Kasumi-1 (cell line): ENCODE measurements at regions not wholly inside any gene's neighbourhood (a gene's known extent, or its start where the extent isn't known, plus 50 kb on each side); places are given as distances from the start of the nearest gene placed in this dataset.

Experiments used
- DNase-seq, 2 experiments: peaks; one replicate each; lab custom pipeline; 2025; lab: John Stamatoyannopoulos, UW

DNA sequence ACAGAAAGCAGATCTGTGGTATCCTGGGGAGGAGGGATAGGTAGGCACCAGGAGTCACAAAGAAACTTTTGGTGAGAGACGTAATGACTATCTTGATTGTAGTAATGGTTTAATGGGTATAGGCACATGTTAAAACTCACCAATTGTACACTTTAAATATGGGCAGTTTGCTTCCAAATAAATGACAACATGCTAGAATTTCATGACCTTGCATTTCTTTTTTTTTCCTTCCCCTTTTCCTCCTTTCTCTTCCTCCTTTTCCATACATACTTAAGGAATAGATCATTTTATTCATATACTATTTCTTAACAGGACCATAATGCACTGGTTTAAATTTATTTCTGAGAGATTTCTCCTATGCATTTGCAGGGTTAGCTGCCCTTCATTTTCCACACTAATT lies 341.8 kb downstream of the TMEM182 start:
- no peak for DNase-seq

DNA sequence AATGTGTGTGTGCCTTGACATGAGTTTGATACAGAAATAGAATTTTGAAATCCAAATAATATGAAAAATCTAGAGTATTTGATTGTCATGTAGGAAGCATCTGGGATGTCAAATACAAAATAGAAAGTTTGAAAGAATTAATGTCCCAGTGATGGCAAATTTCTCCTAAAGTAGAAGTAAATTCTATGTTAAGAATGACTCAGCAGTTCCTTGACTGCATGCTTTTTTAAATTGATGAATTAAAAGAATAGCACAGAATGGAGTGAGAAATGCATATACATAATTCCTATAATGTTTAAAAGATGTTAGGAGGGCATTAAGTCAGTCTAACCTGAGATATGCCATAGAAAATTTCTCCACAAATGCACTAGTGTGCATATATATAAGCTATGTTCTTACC lies 357.5 kb downstream of the TMEM182 start:
- no peak for DNase-seq

DNA sequence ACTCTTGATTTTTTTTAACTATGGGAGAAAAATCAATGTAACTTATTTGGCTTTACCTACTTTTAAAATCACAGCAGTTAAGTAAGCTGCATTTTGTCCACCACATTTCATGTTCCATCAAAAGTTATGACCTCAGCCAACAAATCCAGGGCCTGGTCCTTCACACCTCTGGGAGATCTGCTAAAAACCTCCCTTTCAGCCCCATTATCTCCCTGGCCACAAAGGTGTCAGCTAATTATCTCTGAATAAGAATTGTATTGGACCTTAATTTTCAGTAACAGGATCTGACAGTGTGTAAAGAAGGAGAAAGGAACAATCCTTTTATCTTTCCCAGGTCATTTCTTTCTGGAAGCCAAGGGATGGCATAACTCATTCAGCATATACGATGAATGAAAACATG lies 359.3 kb downstream of the TMEM182 start:
- no peak for DNase-seq

DNA sequence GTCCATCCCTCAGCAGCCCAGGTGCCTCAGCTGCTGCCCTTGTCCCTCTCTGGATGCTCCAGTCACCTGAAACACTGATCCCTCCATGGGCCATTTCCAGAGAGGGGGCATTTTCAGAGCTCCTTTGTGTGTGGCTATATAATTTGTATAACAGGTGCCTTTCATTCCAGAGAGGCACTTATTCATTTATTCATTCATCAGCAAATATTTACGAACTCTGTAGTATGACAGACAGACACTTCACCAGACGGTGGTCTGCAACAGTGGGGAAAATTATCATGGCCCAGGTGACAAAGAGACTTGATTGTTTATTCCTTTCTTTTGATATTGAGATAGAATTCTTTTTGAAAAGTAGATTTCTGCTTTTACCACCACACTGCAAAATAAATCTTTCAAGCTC lies 361.7 kb downstream of the TMEM182 start:
- no peak for DNase-seq

DNA sequence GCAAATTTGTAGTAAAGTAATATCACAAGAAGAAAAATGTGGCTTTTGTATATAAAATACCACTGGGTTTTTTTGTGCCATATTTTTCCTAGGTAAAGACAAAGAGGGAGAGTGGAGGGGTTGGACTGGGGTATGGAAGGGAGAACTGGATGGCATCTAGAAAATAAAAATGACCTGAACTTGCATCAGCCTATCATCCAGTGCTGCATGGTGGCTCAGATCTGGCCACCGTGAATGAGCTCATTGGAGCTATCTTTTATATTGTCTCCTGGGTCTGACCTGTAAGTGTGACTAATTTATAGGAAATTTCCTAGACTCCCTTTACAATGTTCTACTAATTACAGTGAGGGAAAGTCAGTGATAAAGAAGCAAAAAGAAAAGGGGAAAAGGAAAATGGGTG lies 369.0 kb downstream of the TMEM182 start:
- no peak for DNase-seq

DNA sequence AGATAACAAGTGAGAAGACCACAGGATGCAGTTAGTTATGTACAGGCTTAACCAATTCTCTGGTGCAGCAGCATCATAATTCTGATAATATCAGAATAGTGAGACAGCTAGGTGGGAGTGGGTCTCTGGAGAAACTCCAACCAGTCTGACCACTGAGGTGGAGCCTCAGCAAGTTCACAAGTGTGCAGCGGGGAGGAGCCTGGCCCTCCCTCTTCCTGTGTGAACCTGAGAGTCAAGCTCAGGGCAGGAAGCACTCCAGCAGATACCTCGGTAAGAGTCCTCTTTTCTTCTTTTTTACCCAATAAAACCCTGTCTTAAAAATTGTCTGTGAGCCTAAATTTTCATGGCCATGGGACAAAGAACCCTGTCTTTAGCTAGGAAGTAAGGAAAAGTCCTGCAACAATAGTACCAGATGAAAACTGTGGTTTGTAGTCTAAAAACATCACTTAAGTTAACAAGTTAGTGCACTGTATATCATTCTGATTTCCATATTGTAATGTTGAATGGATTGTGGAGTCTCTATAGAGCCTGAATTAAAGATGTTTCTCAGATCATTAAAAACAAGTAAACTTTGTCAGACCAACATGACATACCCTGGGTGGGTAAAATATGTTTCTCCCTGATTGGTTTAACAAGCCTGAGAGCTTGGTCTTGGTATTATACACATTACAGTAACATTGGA lies 370.8 kb downstream of the TMEM182 start:
- DNase-seq, result no peak

DNA sequence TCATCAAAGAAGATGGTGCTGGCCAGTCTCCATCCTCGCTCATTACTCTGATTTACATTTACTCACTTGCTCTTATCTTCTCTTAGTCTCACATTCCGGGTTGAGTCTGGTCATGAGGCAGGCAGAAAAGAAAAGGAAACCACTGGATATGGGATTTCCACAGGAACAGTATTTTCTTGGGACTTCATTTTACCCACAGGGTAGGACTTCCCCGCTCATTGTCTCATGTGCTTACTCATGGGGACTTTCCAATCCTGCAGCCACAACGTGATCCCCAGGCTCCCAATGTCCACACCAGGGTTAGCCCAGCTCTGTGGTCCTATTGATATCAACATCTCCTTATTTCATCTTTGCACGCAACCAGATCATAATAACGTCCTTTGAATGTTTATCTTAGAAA lies 373.8 kb downstream of the TMEM182 start:
- DNase-seq, result no peak

DNA sequence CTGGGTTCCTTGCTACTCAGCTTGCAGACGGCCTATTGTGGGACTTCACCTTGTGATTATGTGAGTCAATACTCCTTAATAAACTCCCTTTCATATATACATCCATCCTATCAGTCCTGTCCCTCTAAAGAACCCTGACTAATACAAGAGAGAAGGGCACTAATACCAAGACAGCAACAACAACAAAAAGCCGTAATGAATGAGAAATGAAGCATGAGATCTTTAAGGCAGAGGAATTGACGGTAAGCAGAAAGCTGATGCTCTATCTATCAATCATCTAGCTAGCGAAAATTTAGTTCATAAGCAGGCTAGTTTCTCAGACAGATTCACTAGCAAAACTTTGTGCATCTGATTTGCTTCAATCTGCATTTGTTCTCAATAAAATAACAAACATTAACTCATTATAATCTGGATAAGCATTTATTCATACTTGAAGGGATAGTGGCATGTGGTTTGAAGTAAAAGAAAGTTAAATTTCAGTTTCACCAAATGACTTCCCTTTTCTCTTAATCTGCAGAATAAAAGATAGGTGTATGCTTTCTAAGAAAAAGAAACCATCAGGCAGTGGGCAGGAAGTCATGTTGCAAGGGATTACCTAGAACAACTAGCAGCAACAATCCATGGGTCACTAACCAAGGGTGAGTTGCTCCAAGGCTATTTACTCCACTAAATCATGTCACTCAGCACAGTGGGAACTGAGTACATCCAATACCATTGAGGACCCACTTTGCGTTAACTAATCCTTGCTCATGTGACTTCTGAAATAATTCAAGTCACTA lies 376.5 kb downstream of the TMEM182 start:
- no peak for DNase-seq

DNA sequence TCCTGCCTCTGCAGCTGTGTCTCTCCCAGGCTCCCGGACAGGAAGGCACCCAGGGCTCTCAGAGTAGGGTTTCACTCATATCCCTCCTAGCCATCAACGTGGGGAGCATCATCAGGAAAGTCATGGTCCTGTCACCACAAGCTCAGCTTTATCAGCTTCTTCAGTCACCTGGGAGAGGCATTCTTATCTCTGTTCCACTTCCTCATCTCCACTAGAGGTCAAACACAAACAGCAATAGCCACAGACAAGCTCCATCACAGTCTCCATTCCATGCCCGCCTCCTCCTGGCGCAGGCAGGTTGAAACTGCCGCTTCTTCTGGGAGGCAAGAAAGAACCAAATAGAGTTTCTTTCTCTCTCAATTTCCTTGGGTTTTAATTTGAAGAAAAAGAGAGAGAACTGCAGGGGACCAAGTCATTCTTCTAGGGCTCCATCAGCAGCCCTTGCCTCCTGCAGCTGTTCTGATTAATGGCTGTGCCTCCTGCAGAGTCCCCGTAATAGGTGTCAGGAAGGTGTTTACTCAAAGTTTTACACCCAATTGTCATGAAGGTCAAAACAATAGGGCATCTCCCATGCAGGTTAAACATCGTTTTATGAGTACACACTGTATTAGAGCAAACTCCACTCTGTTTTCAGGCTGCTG lies 377.9 kb downstream of the TMEM182 start:
- DNase-seq, result no peak

DNA sequence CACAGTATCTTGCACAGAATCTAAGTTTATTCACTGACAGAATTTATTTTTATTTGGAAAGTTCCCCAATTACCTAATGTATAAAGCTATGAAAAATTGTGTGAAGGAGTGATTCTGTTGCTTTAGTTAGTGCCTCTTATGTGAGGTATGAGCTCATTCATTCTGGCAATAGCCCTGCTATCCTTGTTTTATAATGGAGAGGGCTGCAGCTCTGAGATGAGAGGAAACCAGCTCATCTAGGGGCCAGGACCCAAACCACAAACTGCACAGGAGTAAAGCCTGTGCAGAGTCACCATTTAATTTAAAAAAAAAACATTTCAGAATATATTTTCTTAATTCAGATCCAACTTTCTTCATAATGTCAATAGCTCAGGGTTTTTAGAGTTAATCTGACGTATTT lies 383.0 kb downstream of the TMEM182 start:
- no peak for DNase-seq

DNA sequence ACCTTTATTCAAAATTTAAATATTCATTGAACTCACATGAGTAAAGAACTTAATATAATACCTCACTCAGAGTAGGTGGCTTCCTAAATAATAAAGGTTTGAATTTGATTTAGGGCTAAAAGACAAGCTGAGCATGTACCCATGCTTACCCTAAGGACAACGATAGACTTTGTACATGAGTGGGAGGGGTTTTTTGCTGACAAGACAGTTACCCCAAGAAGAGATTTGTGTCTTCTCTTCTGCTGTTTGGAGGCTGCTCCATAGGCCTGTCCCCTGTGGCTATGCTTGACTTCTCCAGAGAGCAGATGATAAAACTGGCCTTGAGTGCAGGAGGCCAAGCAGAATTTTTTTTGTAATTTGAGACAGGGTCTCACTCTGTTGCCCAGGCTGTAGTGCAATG lies 383.9 kb downstream of the TMEM182 start:
- DNase-seq, result no peak

DNA sequence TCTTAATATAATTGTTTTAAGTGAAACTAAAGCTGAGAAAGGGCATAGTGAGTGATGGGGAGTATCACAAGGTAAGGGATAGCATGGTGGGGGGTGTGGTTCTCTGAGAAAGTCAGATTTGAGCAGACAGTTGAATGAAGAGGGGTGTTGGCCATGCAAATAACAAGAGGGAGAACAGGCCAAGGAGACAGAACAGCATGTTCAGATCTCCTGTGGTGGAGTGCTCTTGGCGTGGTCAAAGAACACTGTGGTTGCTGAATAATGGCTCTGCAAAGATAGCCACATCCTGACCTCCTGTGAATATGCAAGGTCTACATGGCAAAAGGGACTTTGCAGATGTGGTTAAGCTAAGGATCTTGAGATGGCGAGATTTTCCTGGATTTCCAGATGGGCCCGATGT lies 389.2 kb downstream of the TMEM182 start:
- no peak for DNase-seq

DNA sequence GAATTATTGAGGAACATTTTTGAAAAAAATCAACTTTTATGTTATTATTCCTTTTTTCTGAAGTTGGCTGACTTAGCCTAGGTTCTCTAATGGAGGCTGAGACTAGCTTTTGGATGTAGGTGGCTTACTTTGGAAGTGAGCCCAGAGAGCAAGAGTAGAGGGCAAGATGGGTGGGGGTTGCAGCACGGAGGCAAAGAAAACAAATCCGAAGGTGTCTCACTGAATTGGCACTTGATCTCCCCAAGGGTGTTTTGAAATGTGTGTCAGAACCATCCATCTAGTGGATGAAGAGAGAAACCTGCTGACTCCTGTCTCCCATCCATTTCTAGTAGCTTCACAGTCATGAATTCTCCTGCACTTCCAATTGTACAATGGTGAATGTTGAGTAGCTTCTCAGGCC lies 390.7 kb downstream of the TMEM182 start:
- no peak for DNase-seq

DNA sequence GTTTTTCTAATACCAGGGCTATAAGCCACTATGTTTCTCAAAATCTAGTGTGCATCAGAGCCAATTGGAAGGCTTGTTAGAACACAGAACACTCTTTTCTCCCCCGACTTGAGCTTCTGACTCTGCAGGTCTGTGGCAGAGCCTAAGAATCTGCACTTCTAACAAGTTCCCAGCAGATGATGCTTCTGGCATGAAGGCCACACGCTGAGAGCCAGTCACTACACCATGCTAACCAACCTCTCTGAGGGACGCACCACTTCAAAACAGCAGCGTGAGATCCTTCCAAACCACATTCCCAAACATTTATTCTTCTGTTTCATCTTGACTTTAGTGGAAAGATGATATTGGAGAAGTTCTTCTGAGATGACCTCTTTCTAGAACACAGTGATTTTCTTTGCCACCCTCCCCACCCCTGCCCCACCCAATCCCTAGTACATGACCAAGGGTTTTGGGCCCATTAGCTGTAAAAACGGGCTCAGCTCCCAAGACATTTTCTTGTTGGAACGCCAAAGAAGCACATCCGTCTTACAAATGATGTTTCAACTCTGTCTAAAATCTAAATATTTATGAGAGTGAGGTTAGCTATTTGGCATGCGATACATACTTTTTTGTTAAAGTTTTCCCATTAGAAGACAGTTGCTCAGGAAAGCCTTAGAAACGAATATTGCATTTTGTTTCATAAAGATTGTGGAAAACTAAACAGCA lies 391.9 kb downstream of the TMEM182 start:
- no peak for DNase-seq

DNA sequence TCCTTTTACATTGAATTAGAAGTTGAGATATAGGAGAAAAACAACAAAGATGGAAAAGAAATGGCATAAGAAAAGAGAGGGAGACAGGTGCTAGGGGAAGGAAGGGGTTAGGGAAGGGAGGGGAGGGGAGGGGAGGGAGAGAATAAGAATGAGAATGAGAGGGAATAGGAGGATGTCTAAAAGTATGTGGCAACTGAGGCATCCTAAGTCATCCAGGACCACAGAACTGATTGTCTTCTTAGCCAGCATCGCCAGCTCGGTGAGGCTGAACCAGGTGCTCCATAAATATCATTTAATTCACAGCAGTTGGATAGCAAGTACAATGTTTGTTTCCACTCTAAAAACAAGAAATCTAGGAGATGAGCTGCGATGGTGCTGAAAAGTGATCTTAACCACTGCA lies 393.5 kb downstream of the TMEM182 start:
- DNase-seq, result no peak

DNA sequence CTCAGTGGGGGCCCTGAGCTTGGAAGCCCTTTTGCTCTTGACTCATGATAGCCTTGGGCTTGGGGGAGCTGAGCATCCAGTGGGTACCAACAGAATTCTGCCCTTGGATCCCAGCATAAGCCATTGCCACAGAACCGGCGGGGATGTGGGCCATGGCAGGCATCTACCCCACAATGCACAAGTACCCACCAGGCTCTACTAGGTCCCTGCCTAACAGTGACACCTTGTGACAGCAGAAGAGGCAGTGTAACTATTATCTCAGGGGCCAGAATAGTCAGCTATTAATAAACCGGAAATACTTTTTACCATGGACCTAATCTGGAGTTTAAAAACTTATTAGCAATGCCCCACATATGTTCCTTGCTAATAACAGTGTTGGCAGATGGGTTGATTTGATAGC lies 397.2 kb downstream of the TMEM182 start:
- peak; percentile 7 to 20 for DNase-seq

DNA sequence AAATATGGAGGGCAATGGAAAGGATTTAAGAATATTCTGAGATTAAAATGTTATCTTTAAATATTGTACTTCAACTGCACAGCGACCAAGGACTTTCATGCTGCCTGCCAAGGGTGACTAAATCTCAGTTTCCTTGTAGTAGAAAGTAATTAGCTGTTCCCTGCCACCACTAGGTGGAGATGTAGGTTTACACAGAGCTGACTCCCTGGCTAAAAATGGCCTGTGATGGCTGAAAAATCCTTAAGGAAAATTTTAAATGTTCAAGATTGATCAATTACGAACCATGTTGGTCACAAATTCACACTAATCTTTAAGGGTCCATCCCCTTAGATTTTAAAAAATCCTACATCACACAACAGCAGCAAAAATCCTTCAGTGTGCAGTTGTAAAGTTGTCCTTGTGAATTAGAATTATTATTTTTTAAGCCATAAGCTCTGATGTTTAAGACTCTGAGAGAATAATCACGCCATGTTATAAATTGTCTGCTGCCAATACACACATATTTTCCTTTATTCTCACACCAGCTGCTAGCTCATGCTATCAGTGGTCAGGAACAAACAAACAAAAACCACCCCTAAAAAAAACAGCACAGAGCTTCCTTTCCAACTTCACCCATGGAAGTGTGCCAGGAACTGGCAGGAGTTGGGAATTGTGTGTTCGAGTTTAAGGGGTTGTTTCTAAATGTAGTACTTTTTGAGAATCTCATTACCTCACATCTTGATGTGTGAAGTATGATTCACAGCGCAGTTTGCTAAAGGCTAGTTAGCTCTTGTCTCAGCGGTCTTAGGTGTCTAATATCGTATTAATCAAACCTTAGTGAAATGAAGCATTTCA lies 399.8 kb downstream of the TMEM182 start:
- peak; percentile 60 to 80 for DNase-seq

DNA sequence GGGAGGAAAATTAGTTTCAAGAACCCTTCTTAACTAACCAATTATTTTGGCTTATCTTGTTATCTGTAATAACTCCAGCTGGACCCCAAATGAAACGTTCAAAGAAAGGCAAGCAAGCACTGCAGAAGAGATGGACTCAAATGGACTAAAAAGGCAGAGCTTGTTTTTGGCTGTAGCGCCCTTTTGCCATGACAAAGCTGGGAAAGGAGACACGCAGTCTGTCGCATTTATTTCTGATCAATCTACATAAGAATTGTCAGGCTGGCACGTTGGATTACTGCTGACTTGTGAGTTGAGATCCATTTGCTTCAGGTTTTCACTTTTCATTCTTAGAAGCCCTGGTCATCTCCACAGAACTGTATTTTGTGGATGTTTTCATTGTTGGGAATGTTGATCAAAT lies 402.9 kb downstream of the TMEM182 start:
- DNase-seq, result no peak

DNA sequence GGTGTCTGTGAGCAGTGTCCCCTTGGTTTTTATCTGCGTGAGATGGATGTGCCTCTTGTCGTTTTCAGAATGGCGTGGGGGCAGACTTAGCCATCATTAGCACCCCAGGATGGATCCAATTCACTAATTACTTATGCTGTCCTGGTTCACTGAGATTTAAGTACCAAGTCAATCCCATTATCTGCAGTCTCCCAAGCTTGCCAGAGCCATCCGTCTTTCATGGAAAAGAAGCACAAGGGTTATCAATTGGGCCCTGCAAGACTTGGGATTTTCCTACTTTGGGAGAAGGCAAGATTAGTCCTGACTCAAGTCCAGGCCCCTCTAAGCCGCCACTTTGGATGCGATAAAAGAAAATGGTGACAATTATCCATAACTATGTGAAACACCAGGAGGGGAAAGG lies 404.0 kb downstream of the TMEM182 start:
- no peak for DNase-seq

DNA sequence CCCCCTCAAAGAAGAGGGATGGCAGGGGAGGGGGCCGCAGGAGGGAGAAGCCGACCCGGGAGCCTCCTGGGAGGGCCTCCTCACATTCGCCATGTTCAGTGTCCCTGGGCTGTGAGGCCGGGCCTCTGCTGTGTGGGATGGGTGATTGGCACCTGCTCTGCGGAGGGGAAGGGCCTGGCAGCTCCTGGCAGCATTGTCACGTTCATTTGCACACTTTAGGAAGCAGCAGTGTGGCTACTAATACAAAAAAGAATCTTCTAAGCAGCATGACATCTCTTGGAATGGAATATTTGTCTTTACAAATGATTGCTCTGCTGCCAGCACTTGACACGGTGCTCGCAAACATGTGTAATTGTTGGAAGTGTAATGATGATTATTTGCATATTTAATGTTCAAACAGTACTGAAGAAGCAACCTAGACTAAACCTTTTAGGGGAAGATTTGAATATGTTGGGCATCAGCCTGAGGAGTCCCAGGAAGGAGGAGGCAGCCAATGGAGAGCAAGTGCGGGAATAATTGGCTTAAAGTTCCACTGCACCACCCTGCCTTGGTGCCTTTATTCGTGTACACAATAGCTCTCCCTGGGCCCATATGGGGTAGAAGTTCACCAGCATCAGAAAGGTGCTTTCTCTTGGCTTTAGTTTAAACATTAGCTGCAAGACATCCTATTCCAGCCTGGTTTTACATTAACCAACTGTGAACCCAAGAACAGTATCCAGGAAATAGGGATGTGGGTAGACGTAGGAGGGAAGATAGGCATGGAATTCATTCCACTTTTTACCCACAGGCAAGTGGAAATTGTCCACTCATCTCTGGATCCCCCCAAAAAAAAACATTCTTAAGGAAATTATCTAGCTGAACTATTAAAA lies 404.9 kb downstream of the TMEM182 start:
- DNase-seq, result no peak

DNA sequence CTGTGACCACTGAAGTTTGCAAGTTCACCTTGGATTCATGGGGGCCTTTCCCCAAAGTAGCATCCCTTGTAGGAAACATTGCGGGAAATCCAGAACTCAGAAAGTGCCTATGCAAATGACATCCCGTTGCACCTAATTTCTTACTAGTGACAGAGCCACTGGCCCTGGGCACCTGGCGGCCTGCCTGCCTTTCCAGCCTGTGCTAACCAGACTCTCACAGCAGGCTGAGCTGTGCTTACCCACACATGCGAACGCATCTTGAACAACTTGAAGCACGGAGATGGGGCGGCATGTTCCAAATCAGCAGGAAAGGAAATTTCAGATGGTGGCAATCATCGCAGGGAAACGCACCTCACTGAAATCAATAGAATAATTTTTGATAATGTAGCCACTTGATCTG lies 405.8 kb downstream of the TMEM182 start:
- no peak for DNase-seq
